K562 (cell line): ENCODE measurements at regions not wholly inside any gene's neighbourhood (a gene's known extent, or its start where the extent isn't known, plus 50 kb on each side); places are given as distances from the start of the nearest gene placed in this dataset.

Experiments used
- ATAC-seq: fragments of 200-7000 bp; cut with Tn5 transposase; 3 replicates; pipeline ENCODE4 v1.9.1; 2020; ENCODE audit warnings: moderate library complexity
- BruUV-seq: library from RNA; stranded (reverse); fragments of 400-500 nt; replicated peaks from 2 replicates; lab custom pipeline; 2021; lab: Mats Ljungman, UMichigan
- CTCF ChIA-PET: fragments of 300-600 bp; formaldehyde crosslinking; extraction: SDS; loops from one replicate; lab custom pipeline; 2021; ENCODE audit warnings: low intra/inter-chr PET ratio; lab: Yijun Ruan, JAX
- POLR2A ChIA-PET: fragments of 300-600, 350-650 bp; sonication (Branson Sonifier 250); formaldehyde crosslinking; extraction: SDS; loops from one replicate; lab custom pipeline; 2021; ENCODE audit warnings: antibody characterized with exemption, inconsistent platforms; lab: Yijun Ruan, JAX
- DNase-seq, 4 experiments: peaks; one replicate each; pipeline versions ENCODE4 v3.0.0 to v3.0.0-alpha.2; 2011 to 2018; ENCODE audit warnings: low spot score in 3 of 4, mixed read lengths in 3 of 4; ENCODE audit errors: extremely low read depth in 1 of 4
- FAIRE-seq: peaks from 2 replicates; lab custom pipeline; 2011; peaks lifted over from hg19 to GRCh38; lab: Jason Lieb, UNC
- H2AFZ ChIP-seq: 2 replicates; pipeline ENCODE4 v1.6.0; 2011; ENCODE audit warnings: low read depth, low read length, control low read depth, inconsistent platforms
- H3K27ac ChIP-seq: fragments of 200-600 bp; 3 replicates; pipeline ENCODE4 v1.8.0; 2011; ENCODE audit warnings: low read depth, mild to moderate bottlenecking, control low read depth, inconsistent platforms, low read length, moderate library complexity, mixed read lengths; ENCODE audit errors: extremely low read depth
- H3K27me3 ChIP-seq, 2 experiments: fragments of 300-600 bp in 1 of 2; 2 replicates in 1 of 2; 3 replicates in 1 of 2; pipeline versions ENCODE4 v1.6.0 to v1.8.0; 2011; ENCODE audit warnings: inconsistent platforms in 2 of 2, low read length in 2 of 2, mild to moderate bottlenecking in 1 of 2, mixed read lengths in 1 of 2, moderate library complexity in 1 of 2; ENCODE audit not compliant: control insufficient read depth in 2 of 2, insufficient read depth in 2 of 2
- H3K36me3 ChIP-seq: fragments of 300-600 bp; 3 replicates; pipeline ENCODE4 v1.8.0; 2011; ENCODE audit warnings: mild to moderate bottlenecking, low read length, inconsistent platforms; ENCODE audit not compliant: control insufficient read depth, insufficient read depth
- H3K4me1 ChIP-seq, 2 experiments: fragments of 200-600 bp in 1 of 2; replicated peaks in 1 of 2; 2 replicates in 1 of 2; 3 replicates in 1 of 2; pipeline versions ENCODE4 v1.5.1 to v1.8.0; 2011; ENCODE audit warnings: inconsistent platforms in 2 of 2, low read length in 2 of 2, mild to moderate bottlenecking in 1 of 2, mixed read lengths in 1 of 2, moderate library complexity in 1 of 2; ENCODE audit not compliant: control insufficient read depth in 2 of 2, insufficient read depth in 2 of 2
- H3K4me2 ChIP-seq: 2 replicates; pipeline ENCODE4 v1.6.1; 2011; ENCODE audit warnings: low read length, control low read depth, inconsistent platforms, mixed read lengths; ENCODE audit not compliant: insufficient read depth
- H3K4me3 ChIP-seq: fragments of 200-600 bp; sonication (generic), shearing (Covaris generic); 2 replicates; pipeline ENCODE4 v1.5.1; 2016; ENCODE audit warnings: control low read depth, inconsistent platforms
- H3K79me2 ChIP-seq: fragments of 200-600 bp; 3 replicates; pipeline ENCODE4 v1.8.0; 2011; ENCODE audit warnings: low read length, inconsistent platforms; ENCODE audit not compliant: control insufficient read depth, insufficient read depth
- H3K9ac ChIP-seq, 2 experiments: 2 replicates each; pipeline versions ENCODE4 v1.6.0 to v1.6.1; 2011; ENCODE audit warnings: low read depth in 2 of 2, low read length in 2 of 2, control low read depth in 1 of 2, inconsistent platforms in 1 of 2, mild to moderate bottlenecking in 1 of 2, mixed read lengths in 1 of 2; ENCODE audit not compliant: insufficient read depth in 1 of 2
- H3K9me1 ChIP-seq: one replicate; pipeline ENCODE4 v1.6.0; 2011; ENCODE audit warnings: inconsistent platforms, mild to moderate bottlenecking, low read length, moderate library complexity; ENCODE audit not compliant: control insufficient read depth, insufficient read depth
- H3K9me3 ChIP-seq: replicated peaks from 2 replicates; pipeline ENCODE4 v1.5.1; 2011; ENCODE audit warnings: low read depth, low read length, inconsistent platforms; ENCODE audit not compliant: control insufficient read depth, insufficient read depth
- H4K20me1 ChIP-seq: replicated peaks from 2 replicates; pipeline ENCODE4 v1.6.1; 2011; ENCODE audit warnings: low read length, inconsistent platforms, mixed read lengths; ENCODE audit not compliant: control insufficient read depth, insufficient read depth
- BHLHE40 ChIP-seq: IDR thresholded peaks from 2 replicates; pipeline ENCODE4 v1.6.1; 2011; ENCODE audit warnings: low read length, improper control_type of control experiment
- ILK ChIP-seq: fragments of 450-650 bp; IDR thresholded peaks from 2 replicates; pipeline ENCODE4 v1.6.1; 2016; ENCODE audit warnings: missing genetic modification characterization, low read depth, mild to moderate bottlenecking, missing compliant biosample characterization, moderate library complexity, borderline replicate concordance
- NR2F6 ChIP-seq: fragments of 450-650 bp; formaldehyde crosslinking; IDR thresholded peaks from 2 replicates; pipeline ENCODE4 v1.4.0; 2020; ENCODE audit warnings: mild to moderate bottlenecking
- RBM22 ChIP-seq: fragments of 200-400 bp; formaldehyde crosslinking; IDR thresholded peaks from 2 replicates; pipeline ENCODE4 v1.6.1; 2018; ENCODE audit warnings: low read length, low read depth; ENCODE audit not compliant: poor library complexity, severe bottlenecking
- THRAP3 ChIP-seq: fragments of 450-650 bp; IDR thresholded peaks from 2 replicates; pipeline ENCODE4 v1.6.1; 2016; ENCODE audit warnings: mild to moderate bottlenecking, inconsistent platforms, borderline replicate concordance
- ZNF184 ChIP-seq: sonication (generic); formaldehyde crosslinking; IDR thresholded peaks from 2 replicates; pipeline ENCODE4 v1.5.0; 2020; ENCODE audit warnings: missing genetic modification reagents
- WGBS: fragments of 100-300 bp; shearing (Covaris generic); methylation state at CpG from one replicate; pipeline ENCODE4 v1.1.6; 2016; ENCODE audit warnings: low coverage, mixed read lengths; ENCODE audit not compliant: insufficient coverage; ENCODE audit errors: missing lambda C conversion rate; 5-methylcytosine and 5-hydroxymethylcytosine counted together
- in situ Hi-C: fragments of 300-500 bp; cut with MboI; formaldehyde crosslinking; loops from 4 replicates; pipeline ENCODE4 v1.15.0; 2018; ENCODE audit warnings: inconsistent platforms, mixed read lengths
- intact Hi-C: fragments of 100-400 bp; cut with micrococcal nuclease; formaldehyde crosslinking; loops from 2 replicates; pipeline ENCODE4 v1.14.2; 2022
- TF ChIP-seq, protein P1 (sequence below): fragments of 450-650 bp; conservative IDR thresholded peaks from 2 replicates; pipeline ENCODE4 v1.6.1; 2016; ENCODE audit warnings: missing genetic modification characterization, low read depth, mild to moderate bottlenecking, control low read depth, missing compliant biosample characterization
- TF ChIP-seq, protein P2 (sequence below): fragments of 250-450 bp; sonication (Bioruptor Pico); IDR thresholded peaks from 2 replicates; pipeline ENCODE4 v1.4.0; 2020; ENCODE audit warnings: borderline replicate concordance

DNA sequence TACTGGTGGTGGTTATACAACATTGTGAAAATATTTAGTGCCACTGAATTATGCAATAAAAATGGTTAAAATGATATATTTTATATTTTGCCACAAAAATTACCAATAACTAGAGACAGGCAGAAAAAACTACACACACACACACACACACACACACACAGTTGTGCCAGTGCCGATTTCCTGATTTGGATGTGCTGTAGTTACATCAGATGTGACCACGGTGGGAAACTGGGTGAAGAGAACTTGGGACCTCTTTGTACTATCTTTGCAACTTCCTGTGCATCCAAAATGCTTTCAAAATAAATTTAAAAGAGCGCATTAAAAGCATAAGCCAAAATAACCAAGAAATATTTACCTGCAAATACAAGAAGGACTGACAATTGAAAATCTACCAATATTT lies 61.6 kb upstream of the CCBE1 start:
- 0 out of 5 replicates have a peak, but pooled peaks cover 0 to under 1% of the 10 kb centered on the region in 2 experiments for H3K27me3 ChIP-seq
- no peaks in the 10 kb centered on the region for H3K9me3 ChIP-seq
- H3K4me1 ChIP-seq, result no peaks in the 10 kb centered on the region
- no peak overlapping the region for H3K27ac ChIP-seq
- ChIA-PET CTCF (no interaction called here), POLR2A (no interaction called here)
- BruUV-seq, result no TSS peak
- H3K36me3 ChIP-seq, result no peaks in the 10 kb centered on the region
- DNase-seq, result no peak
- intact Hi-C loops, result no loop called here
- 0% methylated on average over 3 of the region's 3 CpGs for WGBS
- H3K79me2 ChIP-seq, result no peaks in the 10 kb centered on the region
- no peak for ATAC-seq
- H4K20me1 ChIP-seq, result no peaks in the 10 kb centered on the region
- H3K9me1 ChIP-seq, result no peaks in the 10 kb centered on the region
- H3K4me2 ChIP-seq, result no peak overlapping the region
- no peak overlapping the region for H2AFZ ChIP-seq
- FAIRE-seq, result no peak
- no peak overlapping the region for H3K4me3 ChIP-seq
- in situ Hi-C loops, result no loop called here
- no peak overlapping the region for H3K9ac ChIP-seq
- TF ChIP-seq THRAP3, result no peak
- no peak for TF ChIP-seq NR2F6 (CRISPR knock-in tag)
- TF ChIP-seq BHLHE40, result no peak
- TF ChIP-seq RBM22, result no peak
- TF ChIP-seq, protein P1, sequence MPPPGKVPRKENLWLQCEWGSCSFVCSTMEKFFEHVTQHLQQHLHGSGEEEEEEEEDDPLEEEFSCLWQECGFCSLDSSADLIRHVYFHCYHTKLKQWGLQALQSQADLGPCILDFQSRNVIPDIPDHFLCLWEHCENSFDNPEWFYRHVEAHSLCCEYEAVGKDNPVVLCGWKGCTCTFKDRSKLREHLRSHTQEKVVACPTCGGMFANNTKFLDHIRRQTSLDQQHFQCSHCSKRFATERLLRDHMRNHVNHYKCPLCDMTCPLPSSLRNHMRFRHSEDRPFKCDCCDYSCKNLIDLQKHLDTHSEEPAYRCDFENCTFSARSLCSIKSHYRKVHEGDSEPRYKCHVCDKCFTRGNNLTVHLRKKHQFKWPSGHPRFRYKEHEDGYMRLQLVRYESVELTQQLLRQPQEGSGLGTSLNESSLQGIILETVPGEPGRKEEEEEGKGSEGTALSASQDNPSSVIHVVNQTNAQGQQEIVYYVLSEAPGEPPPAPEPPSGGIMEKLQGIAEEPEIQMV (tag), result no peak
- TF ChIP-seq ZNF184 (CRISPR knock-in tag), result no peak
- no peak for TF ChIP-seq ILK
- TF ChIP-seq, protein P2, sequence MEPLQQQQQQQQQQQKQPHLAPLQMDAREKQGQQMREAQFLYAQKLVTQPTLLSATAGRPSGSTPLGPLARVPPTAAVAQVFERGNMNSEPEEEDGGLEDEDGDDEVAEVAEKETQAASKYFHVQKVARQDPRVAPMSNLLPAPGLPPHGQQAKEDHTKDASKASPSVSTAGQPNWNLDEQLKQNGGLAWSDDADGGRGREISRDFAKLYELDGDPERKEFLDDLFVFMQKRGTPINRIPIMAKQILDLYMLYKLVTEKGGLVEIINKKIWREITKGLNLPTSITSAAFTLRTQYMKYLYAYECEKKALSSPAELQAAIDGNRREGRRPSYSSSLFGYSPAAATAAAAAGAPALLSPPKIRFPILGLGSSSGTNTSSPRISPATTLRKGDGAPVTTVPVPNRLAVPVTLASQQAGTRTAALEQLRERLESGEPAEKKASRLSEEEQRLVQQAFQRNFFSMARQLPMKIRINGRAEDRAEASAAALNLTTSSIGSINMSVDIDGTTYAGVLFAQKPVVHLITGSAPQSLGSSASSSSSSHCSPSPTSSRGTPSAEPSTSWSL (CRISPR knock-in tag), result no peak
